GM10266 (cell line): ENCODE measurements at regions not wholly inside any gene's neighbourhood (a gene's known extent, or its start where the extent isn't known, plus 50 kb on each side); places are given as distances from the start of the nearest gene placed in this dataset.

Experiments used
- DNase-seq: peaks from one replicate; pipeline ENCODE4 v3.0.0; 2012; ENCODE audit errors: extremely low spot score
- CTCF ChIP-seq: IDR thresholded peaks from 2 replicates; pipeline ENCODE4 v1.5.1; 2012; ENCODE audit warnings: mild to moderate bottlenecking, low read depth; ENCODE audit not compliant: control insufficient read depth, insufficient read depth; ENCODE audit errors: missing control alignments

GRCh38 chr4:8775121-8775520, 96.5 kb downstream of the HMX1 start:
- no peak for DNase-seq
- no peak for TF ChIP-seq CTCF

- TF ChIP-seq CTCF = no peak
- no peak for DNase-seq
Observed at GRCh38 chr4:8774071-8774470, 97.6 kb downstream of the HMX1 start.

- DNase-seq = no peak
- no peak for TF ChIP-seq CTCF
Observed at GRCh38 chr4:8773124-8773931, 98.3 kb downstream of the HMX1 start.

- no peak for DNase-seq
- no peak for TF ChIP-seq CTCF
Observed at GRCh38 chr4:8772499-8773123, 99.0 kb downstream of the HMX1 start.

- DNase-seq = no peak
- no peak for TF ChIP-seq CTCF
Observed at GRCh38 chr4:8771666-8772065, 100.0 kb downstream of the HMX1 start.

- TF ChIP-seq CTCF = no peak
- DNase-seq = no peak
Observed at GRCh38 chr4:8771258-8771590, 100.4 kb downstream of the HMX1 start.

- DNase-seq = no peak
- TF ChIP-seq CTCF = no peak
Observed at GRCh38 chr4:8770518-8771257, 101.0 kb downstream of the HMX1 start.
